Stimulated activated CD4-positive, alpha-beta T cell treated with anti-CD3 and anti-CD28 coated beads, Interleukin-4, amount 100 ng/mL, for 4 hours (primary cell): ENCODE measurements at regions not wholly inside any gene's neighbourhood (a gene's known extent, or its start where the extent isn't known, plus 50 kb on each side); places are given as distances from the start of the nearest gene placed in this dataset.
"Not testable (repeated sequence)": the region's sequence is repeated elsewhere in the genome, so short reads cannot be mapped to it uniquely, and the experiment has no call there.

ENCODE experiments used
- DNase-seq, 2 experiments: peaks; one replicate each; pipeline ENCODE4 v3.0.0-alpha.2; 2020

GRCh38 chr16:29156511-29156910, 171.7 kb downstream of the LAT start:
- DNase-seq = no peak

GRCh38 chr16:29155866-29156200, 171.0 kb downstream of the LAT start:
- not testable (repeated sequence) for DNase-seq

- not testable (repeated sequence) for DNase-seq
Observed at GRCh38 chr16:29155131-29155865, 170.4 kb downstream of the LAT start.

GRCh38 chr16:29154676-29155121, 169.8 kb downstream of the LAT start:
- no peak for DNase-seq

GRCh38 chr16:29154088-29154487, 169.2 kb downstream of the LAT start:
- DNase-seq = no peak

GRCh38 chr16:29153307-29153706, 168.5 kb downstream of the LAT start:
- not testable (repeated sequence) for DNase-seq

- DNase-seq = not testable (repeated sequence)
Observed at GRCh38 chr16:29152544-29153031, 167.7 kb downstream of the LAT start.

GRCh38 chr16:29151317-29151716, 166.5 kb downstream of the LAT start:
- no peak for DNase-seq

- DNase-seq = not testable (repeated sequence)
Observed at GRCh38 chr16:29149912-29150311, 165.1 kb downstream of the LAT start.

GRCh38 chr16:29148867-29149272, 164.0 kb downstream of the LAT start:
- DNase-seq = peak; percentile 47 to 55

GRCh38 chr16:29148131-29148691, 163.4 kb downstream of the LAT start:
- DNase-seq = peak; percentile 35 to 60

- not testable (repeated sequence) for DNase-seq
Observed at GRCh38 chr16:29147710-29148109, 162.9 kb downstream of the LAT start.

GRCh38 chr16:29146808-29147643, 162.2 kb downstream of the LAT start:
- DNase-seq = not testable (repeated sequence)

GRCh38 chr16:29146266-29146665, 161.4 kb downstream of the LAT start:
- no peak for DNase-seq

- DNase-seq = not testable (repeated sequence)
Observed at GRCh38 chr16:29145486-29146225, 160.8 kb downstream of the LAT start.

GRCh38 chr16:29145086-29145485, 160.2 kb downstream of the LAT start:
- DNase-seq = not testable (repeated sequence)

- not testable (repeated sequence) for DNase-seq
Observed at GRCh38 chr16:29144669-29145062, 159.8 kb downstream of the LAT start.

GRCh38 chr16:29143739-29144668, 159.2 kb downstream of the LAT start:
- not testable (repeated sequence) for DNase-seq

- DNase-seq = not testable (repeated sequence)
Observed at GRCh38 chr16:29142506-29142905, 157.7 kb downstream of the LAT start.

GRCh38 chr16:29141586-29142324, 156.9 kb downstream of the LAT start:
- no peak for DNase-seq

GRCh38 chr16:29141121-29141520, 156.3 kb downstream of the LAT start:
- DNase-seq = not testable (repeated sequence)
